ENCODE measurements at regions not wholly inside any gene's neighbourhood (a gene's known extent, or its start where the extent isn't known, plus 50 kb on each side); places are given as distances from the start of the nearest gene placed in this dataset.
"Not testable (repeated sequence)": the region's sequence is repeated elsewhere in the genome, so short reads cannot be mapped to it uniquely, and the experiment has no call there.

GRCh38 chr16:52655916-52656315, 109.0 kb upstream of the TOX3 start:
- H3K27ac Mint-ChIP-seq; H3K27me3 Mint-ChIP-seq; H3K4me1 Mint-ChIP-seq (ENCODE audit: low read depth); H3K36me3 Mint-ChIP-seq (ENCODE audit: low read depth); intact Hi-C loops (cut with micrococcal nuclease); H3K4me3 Mint-ChIP-seq: not testable (repeated sequence)
- H3K9me3 Mint-ChIP-seq, result peaks cover 25% of the 10 kb centered on the region

DNA sequence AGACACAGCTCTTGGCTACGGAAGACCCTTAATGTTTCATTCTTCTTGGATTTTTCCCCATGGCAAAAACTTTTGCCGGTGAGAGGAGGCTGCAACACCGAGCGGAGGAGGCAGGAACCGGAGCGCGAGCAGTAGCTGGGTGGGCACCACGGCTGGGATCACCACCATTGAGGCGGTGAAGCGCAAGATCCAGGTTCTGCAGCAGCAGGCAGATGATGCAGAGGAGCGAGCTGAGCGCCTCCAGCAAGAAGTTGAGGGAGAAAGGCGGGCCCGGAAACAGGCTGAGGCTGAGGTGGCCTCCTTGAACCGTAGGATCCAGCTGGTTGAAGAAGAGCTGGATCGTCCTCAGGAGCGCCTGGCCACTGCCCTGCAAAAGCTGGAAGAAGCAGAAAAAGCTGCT, 108.2 kb upstream of the TOX3 start:
- peaks cover 17% of the 10 kb centered on the region for H3K9me3 Mint-ChIP-seq
- H3K4me3 Mint-ChIP-seq; H3K27me3 Mint-ChIP-seq; H3K27ac Mint-ChIP-seq; H3K36me3 Mint-ChIP-seq (ENCODE audit: low read depth); H3K4me1 Mint-ChIP-seq (ENCODE audit: low read depth); intact Hi-C loops (cut with micrococcal nuclease): not testable (repeated sequence)

DNA sequence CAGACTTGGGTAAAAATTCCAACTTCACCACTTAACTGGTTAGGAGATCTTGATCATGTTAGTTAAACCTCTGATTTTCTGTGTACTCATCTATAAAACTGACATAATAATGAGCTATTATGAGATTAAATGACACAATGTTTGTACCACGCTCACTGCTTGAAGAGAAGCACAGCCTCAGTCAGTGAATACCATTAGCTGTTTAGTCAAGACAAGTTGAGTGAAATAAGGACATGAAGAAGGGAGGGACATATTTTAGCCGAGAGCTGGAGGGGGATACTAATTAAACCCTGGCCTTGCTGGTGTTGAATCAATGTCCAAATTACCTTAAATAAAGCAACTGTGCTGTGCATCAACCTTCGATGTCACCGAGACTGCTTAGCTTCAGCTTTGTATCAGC, 105.1 kb upstream of the TOX3 start:
- H3K4me1 Mint-ChIP-seq (ENCODE audit: low read depth), result no peaks in the 10 kb centered on the region
- intact Hi-C loops (cut with micrococcal nuclease), result no loop called here
- H3K27me3 Mint-ChIP-seq, result no peaks in the 10 kb centered on the region
- H3K36me3 Mint-ChIP-seq (ENCODE audit: low read depth), result no peaks in the 10 kb centered on the region
- H3K4me3 Mint-ChIP-seq, result no peak overlapping the region
- no peaks in the 10 kb centered on the region for H3K9me3 Mint-ChIP-seq
- H3K27ac Mint-ChIP-seq, result no peak overlapping the region

GRCh38 chr16:52650789-52651188, 103.8 kb upstream of the TOX3 start:
- no peaks in the 10 kb centered on the region for H3K9me3 Mint-ChIP-seq
- H3K4me3 Mint-ChIP-seq, result no peak overlapping the region
- H3K4me1 Mint-ChIP-seq (ENCODE audit: low read depth), result no peaks in the 10 kb centered on the region
- no peaks in the 10 kb centered on the region for H3K36me3 Mint-ChIP-seq (ENCODE audit: low read depth)
- H3K27me3 Mint-ChIP-seq, result no peaks in the 10 kb centered on the region
- H3K27ac Mint-ChIP-seq, result no peak overlapping the region
- intact Hi-C loops (cut with micrococcal nuclease), result no loop called here

DNA sequence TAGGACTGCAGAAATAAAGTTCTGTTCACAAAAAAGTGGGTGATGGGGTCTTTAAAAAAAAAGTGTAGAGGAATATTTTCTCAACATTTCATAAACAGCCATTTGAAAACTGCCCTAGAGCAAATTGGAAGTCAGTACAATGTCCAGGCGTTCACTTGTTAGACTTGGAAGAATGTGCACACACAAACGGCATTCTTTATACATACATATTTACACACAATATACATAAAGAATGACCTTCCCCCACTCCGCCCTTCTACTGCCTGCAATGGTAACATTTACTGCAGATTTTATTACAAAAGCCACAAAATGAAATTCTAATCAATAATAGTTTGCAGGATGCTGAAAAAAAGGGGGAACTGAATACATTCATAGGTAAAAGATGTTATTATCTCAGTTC, 103.4 kb upstream of the TOX3 start:
- intact Hi-C loops (cut with micrococcal nuclease), result no loop called here
- Mint-ChIP-seq H3K36me3 (ENCODE audit: low read depth) (no peaks in the 10 kb centered on the region), H3K4me3 (no peak overlapping the region), H3K4me1 (ENCODE audit: low read depth) (no peaks in the 10 kb centered on the region), H3K27ac (no peak overlapping the region), H3K27me3 (no peaks in the 10 kb centered on the region), H3K9me3 (no peaks in the 10 kb centered on the region)

DNA sequence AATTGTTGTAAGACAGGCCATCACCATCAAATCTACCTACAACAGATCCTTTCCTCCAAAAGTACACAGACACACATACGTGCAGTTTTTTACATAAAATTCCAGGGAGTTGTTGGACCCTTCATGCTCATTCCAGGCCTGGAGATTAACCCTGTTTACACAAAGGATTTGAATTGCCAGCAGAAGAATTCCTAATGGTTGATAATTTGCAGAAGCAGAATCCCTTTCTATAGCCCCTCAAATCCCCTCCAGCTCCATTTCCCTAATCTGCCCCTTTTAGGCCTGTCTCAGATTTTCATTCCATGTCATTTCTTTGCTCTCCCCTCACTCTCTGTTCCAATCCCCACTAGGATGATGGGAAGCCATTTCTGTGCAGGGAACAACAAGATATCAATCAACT, 102.9 kb upstream of the TOX3 start:
- no peaks in the 10 kb centered on the region for H3K36me3 Mint-ChIP-seq (ENCODE audit: low read depth)
- H3K27me3 Mint-ChIP-seq, result no peaks in the 10 kb centered on the region

DNA sequence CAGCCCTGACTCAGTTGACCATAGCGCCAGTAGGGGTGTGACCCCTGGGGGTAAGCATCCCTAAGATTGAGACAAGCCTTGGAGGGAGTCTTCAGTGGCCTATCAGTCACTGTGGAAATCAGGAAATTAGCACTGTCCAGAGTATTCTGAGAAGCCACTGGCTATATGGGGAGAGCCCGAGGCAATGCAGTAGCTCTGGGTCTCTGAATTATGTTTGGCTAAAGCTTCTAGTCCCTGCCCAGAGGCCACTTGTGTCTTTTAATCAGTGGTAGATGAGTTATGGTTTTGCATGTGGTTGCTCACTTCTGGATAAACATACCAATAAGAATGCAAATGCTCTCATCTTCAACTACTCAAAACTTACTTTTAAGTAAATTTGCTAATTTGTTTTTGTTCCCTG, 100.6 kb upstream of the TOX3 start:
- intact Hi-C loops (cut with micrococcal nuclease), result no loop called here
- no peaks in the 10 kb centered on the region for H3K4me1 Mint-ChIP-seq (ENCODE audit: low read depth)
- no peaks in the 10 kb centered on the region for H3K9me3 Mint-ChIP-seq
- H3K27me3 Mint-ChIP-seq, result no peaks in the 10 kb centered on the region
- H3K36me3 Mint-ChIP-seq (ENCODE audit: low read depth), result no peaks in the 10 kb centered on the region
- no peak overlapping the region for H3K4me3 Mint-ChIP-seq
- H3K27ac Mint-ChIP-seq, result no peak overlapping the region

More for the DNA sequence above, 102.9 kb upstream of the TOX3 start:
- no peaks in the 10 kb centered on the region for H3K4me1 Mint-ChIP-seq (ENCODE audit: low read depth)
- H3K27ac Mint-ChIP-seq, result no peak overlapping the region
- no peaks in the 10 kb centered on the region for H3K9me3 Mint-ChIP-seq
- no peak overlapping the region for H3K4me3 Mint-ChIP-seq
- intact Hi-C loops (cut with micrococcal nuclease), result no loop called here

- no peaks in the 10 kb centered on the region for H3K4me1 Mint-ChIP-seq (ENCODE audit: low read depth)
- H3K9me3 Mint-ChIP-seq, result peaks cover 7% of the 10 kb centered on the region
- no peak overlapping the region for H3K27ac Mint-ChIP-seq
- no peaks in the 10 kb centered on the region for H3K27me3 Mint-ChIP-seq
- H3K36me3 Mint-ChIP-seq (ENCODE audit: low read depth), result no peaks in the 10 kb centered on the region
- intact Hi-C loops (cut with micrococcal nuclease), result no loop called here
- no peak overlapping the region for H3K4me3 Mint-ChIP-seq
These were observed 96.1 kb upstream of the TOX3 start for GRCh38 chr16:52643006-52643405.

DNA sequence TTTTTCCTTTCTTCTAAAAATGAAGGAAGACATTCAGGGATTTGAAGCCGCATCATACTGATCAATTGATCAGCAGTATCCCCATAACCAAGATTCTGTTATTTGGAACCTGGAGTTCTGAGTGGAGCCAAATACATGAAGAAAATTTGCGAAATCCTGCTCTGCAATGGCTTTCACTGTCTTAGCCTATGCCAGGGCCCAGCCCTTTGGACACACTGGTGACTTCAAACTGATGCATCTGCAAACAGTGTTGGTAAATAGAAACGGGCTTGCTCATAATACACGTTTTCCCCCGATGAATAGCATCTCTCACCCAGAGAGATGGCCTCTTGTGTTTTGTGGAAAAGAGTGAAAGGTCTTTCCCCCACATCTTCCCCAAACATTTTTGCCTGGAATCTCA, 87.6 kb upstream of the TOX3 start:
- Mint-ChIP-seq H3K9me3 (peaks cover 45% of the 10 kb centered on the region), H3K4me3 (no peak overlapping the region), H3K27me3 (no peaks in the 10 kb centered on the region), H3K27ac (no peak overlapping the region), H3K4me1 (ENCODE audit: low read depth) (no peaks in the 10 kb centered on the region), H3K36me3 (ENCODE audit: low read depth) (no peaks in the 10 kb centered on the region)
- intact Hi-C loops (cut with micrococcal nuclease), result no loop called here

- no peaks in the 10 kb centered on the region for H3K27me3 Mint-ChIP-seq
- H3K36me3 Mint-ChIP-seq (ENCODE audit: low read depth), result no peaks in the 10 kb centered on the region
- peaks cover 45% of the 10 kb centered on the region for H3K9me3 Mint-ChIP-seq
- intact Hi-C loops (cut with micrococcal nuclease), result no loop called here
- no peaks in the 10 kb centered on the region for H3K4me1 Mint-ChIP-seq (ENCODE audit: low read depth)
- H3K4me3 Mint-ChIP-seq, result no peak overlapping the region
- no peak overlapping the region for H3K27ac Mint-ChIP-seq
These were observed 87.2 kb upstream of the TOX3 start for GRCh38 chr16:52634104-52634503.

DNA sequence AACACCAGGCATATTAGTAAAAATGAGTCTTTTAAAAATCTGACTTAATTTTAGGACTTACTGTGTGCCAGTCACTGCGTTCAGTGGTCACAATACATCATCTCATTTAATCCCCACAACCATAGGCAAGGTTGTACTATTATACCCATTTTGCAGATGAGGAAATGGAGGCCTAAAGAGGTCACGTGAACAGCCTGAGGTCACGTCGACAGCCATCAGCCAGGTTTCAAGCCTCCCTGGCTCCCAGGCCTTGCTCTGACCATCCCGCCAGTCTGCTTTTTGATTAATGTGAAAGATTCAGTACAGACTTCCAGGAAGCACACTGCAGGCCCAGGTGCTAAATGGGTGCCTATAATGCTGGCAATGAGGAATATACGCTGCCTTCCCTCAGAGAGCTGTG, 86.3 kb upstream of the TOX3 start:
- H3K4me3 Mint-ChIP-seq, result no peak overlapping the region
- H3K9me3 Mint-ChIP-seq, result peaks cover 45% of the 10 kb centered on the region
- intact Hi-C loops (cut with micrococcal nuclease), result no loop called here
- no peaks in the 10 kb centered on the region for H3K27me3 Mint-ChIP-seq
- no peak overlapping the region for H3K27ac Mint-ChIP-seq
- H3K36me3 Mint-ChIP-seq (ENCODE audit: low read depth), result no peaks in the 10 kb centered on the region
- H3K4me1 Mint-ChIP-seq (ENCODE audit: low read depth), result no peaks in the 10 kb centered on the region

- no peak overlapping the region for H3K27ac Mint-ChIP-seq
- H3K9me3 Mint-ChIP-seq, result peaks cover 35% of the 10 kb centered on the region
- no peak overlapping the region for H3K4me3 Mint-ChIP-seq
- H3K4me1 Mint-ChIP-seq (ENCODE audit: low read depth), result no peaks in the 10 kb centered on the region
- H3K27me3 Mint-ChIP-seq, result no peaks in the 10 kb centered on the region
- no peaks in the 10 kb centered on the region for H3K36me3 Mint-ChIP-seq (ENCODE audit: low read depth)
- intact Hi-C loops (cut with micrococcal nuclease), result no loop called here
These were observed 84.8 kb upstream of the TOX3 start for GRCh38 chr16:52631711-52632110.

DNA sequence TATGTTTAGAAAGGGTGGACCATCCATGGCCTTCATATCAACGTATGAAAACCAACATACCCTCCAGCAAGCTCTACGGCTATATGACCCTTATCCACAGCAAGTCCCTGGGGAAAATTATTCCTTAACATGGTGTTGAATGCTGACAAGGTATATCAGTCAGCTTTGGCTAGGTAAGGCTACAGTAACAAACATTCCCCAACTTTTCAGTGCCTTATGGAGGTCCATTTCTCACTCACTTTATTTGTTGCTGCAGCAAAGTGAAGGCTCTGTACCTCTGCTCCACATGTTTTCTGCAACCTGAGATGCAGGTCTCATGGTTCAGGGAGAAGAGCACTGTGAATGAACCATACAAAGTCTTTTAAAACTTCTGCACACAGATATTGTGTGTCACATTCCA, 83.8 kb upstream of the TOX3 start:
- no peaks in the 10 kb centered on the region for H3K27me3 Mint-ChIP-seq

GRCh38 chr16:52629296-52629695, 82.4 kb upstream of the TOX3 start:
- intact Hi-C loops (cut with micrococcal nuclease), result no loop called here
- Mint-ChIP-seq H3K27me3 (no peaks in the 10 kb centered on the region), H3K9me3 (peaks cover 26% of the 10 kb centered on the region), H3K36me3 (ENCODE audit: low read depth) (no peaks in the 10 kb centered on the region), H3K27ac (no peak overlapping the region), H3K4me1 (ENCODE audit: low read depth) (no peaks in the 10 kb centered on the region), H3K4me3 (no peak overlapping the region)

More for the DNA sequence above, 83.8 kb upstream of the TOX3 start:
- no peaks in the 10 kb centered on the region for H3K4me1 Mint-ChIP-seq (ENCODE audit: low read depth)
- H3K4me3 Mint-ChIP-seq, result no peak overlapping the region
- no peaks in the 10 kb centered on the region for H3K36me3 Mint-ChIP-seq (ENCODE audit: low read depth)
- H3K9me3 Mint-ChIP-seq, result peaks cover 26% of the 10 kb centered on the region
- intact Hi-C loops (cut with micrococcal nuclease), result no loop called here
- H3K27ac Mint-ChIP-seq, result no peak overlapping the region

DNA sequence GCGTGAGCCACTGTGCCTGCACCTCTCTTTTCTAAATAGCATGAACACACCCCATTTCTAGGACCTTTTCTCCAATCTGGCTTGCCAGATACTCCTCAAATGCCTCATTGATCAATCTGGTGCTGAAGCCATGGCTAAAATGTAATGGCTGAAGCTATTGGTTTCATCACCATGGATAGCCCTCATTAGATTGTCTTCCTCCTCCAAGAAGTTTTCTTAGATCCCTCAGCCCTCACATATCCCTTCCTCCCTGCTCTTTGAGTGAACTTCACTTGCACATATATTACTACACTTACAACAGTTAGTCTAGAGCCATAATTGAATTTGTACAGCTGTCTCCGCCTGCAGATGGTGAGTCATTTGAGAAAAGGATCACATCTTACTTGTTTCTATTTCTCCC, 77.9 kb upstream of the TOX3 start:
- intact Hi-C loops (cut with micrococcal nuclease), result no loop called here
- Mint-ChIP-seq H3K9me3 (peaks cover 12% of the 10 kb centered on the region), H3K4me1 (ENCODE audit: low read depth) (no peaks in the 10 kb centered on the region), H3K27me3 (no peaks in the 10 kb centered on the region), H3K27ac (no peak overlapping the region), H3K4me3 (no peak overlapping the region), H3K36me3 (ENCODE audit: low read depth) (no peaks in the 10 kb centered on the region)

- Mint-ChIP-seq H3K27me3 (no peaks in the 10 kb centered on the region), H3K4me3 (no peak overlapping the region), H3K9me3 (no peaks in the 10 kb centered on the region), H3K36me3 (ENCODE audit: low read depth) (no peaks in the 10 kb centered on the region), H3K4me1 (ENCODE audit: low read depth) (no peaks in the 10 kb centered on the region), H3K27ac (no peak overlapping the region)
- intact Hi-C loops (cut with micrococcal nuclease), result no loop called here
These were observed 74.7 kb upstream of the TOX3 start for GRCh38 chr16:52621651-52622050.

Measured in dendritic cell treated with granulocyte-macrophage colony-stimulating factor and Interleukin-4, amounts not matched to agents 40 ng/mL and 50 ng/mL, for 4 days (primary cell).